Breast epithelium (tissue), 4 donors: ENCODE measurements at regions not wholly inside any gene's neighbourhood (a gene's known extent, or its start where the extent isn't known, plus 50 kb on each side); places are given as distances from the start of the nearest gene placed in this dataset.

Experiments
- DNase-seq, 2 donors: peaks; one replicate each; pipeline ENCODE4 v3.0.0-alpha.2; 2019; ENCODE audit warnings: low spot score in 2 of 2
- H3K27ac ChIP-seq, 2 donors: fragments of 200-600 bp; sonication (generic) in 1 of 2; one replicate each; pipeline ENCODE4 v1.5.1; 2016 to 2019; ENCODE audit warnings: mild to moderate bottlenecking in 1 of 2
- H3K27me3 ChIP-seq, 2 donors: fragments of 200-600 bp; sonication (generic) in 1 of 2; one replicate each; pipeline versions ENCODE4 v1.5.1 to v1.6.0; 2017 to 2019; ENCODE audit warnings: control low read depth in 1 of 2, mild to moderate bottlenecking in 1 of 2
- H3K36me3 ChIP-seq: fragments of 200-600 bp; one replicate; pipeline ENCODE4 v1.5.1; 2019
- H3K4me1 ChIP-seq, 2 donors: fragments of 200-600 bp; sonication (generic); one replicate each; pipeline ENCODE4 v1.5.1; 2016 to 2019; ENCODE audit warnings: control low read depth in 1 of 2
- H3K4me3 ChIP-seq, 3 donors: fragments of 200-600 bp; sonication (generic); 1 replicate in 2 of 3; 2 replicates in 1 of 3; pipeline ENCODE4 v1.5.1; 2016 to 2019; ENCODE audit warnings: mild to moderate bottlenecking in 3 of 3, moderate library complexity in 2 of 3
- H3K9me3 ChIP-seq, 2 donors: fragments of 200-600 bp; sonication (generic) in 1 of 2; one replicate each; pipeline ENCODE4 v1.5.1; 2016 to 2019; ENCODE audit warnings: control low read depth in 1 of 2
- CTCF ChIP-seq, 3 donors: fragments of 450-650 bp; IDR thresholded peaks; one replicate each; pipeline ENCODE4 v1.5.1; 2016 to 2017; ENCODE audit warnings: antibody characterized with exemption in 3 of 3, mild to moderate bottlenecking in 3 of 3, moderate library complexity in 3 of 3
- POLR2A ChIP-seq: fragments of 450-650 bp; IDR thresholded peaks from one replicate; pipeline ENCODE4 v1.6.1; 2016; ENCODE audit warnings: antibody characterized with exemption, mild to moderate bottlenecking, moderate library complexity
- POLR2AphosphoS5 ChIP-seq, 3 donors: sonication (generic); formaldehyde crosslinking; IDR thresholded peaks; one replicate each; pipeline ENCODE4 v1.6.1; 2017; ENCODE audit warnings: antibody characterized with exemption in 3 of 3
- intact Hi-C: fragments of 100-400 bp; cut with DNase I; formaldehyde crosslinking; loops from one replicate; pipeline ENCODE4 v1.15.1; 2023; ENCODE audit warnings: low total_unique reads

- intact Hi-C loops: no loop called here
- no peaks in the 10 kb centered on the region for H3K36me3 ChIP-seq
- H3K9me3 ChIP-seq: no peaks in the 10 kb centered on the region
- no peaks in the 10 kb centered on the region for H3K27me3 ChIP-seq
- no peak overlapping the region for H3K4me3 ChIP-seq
- no peak overlapping the region for H3K27ac ChIP-seq
- DNase-seq: no peak
- TF ChIP-seq POLR2A (no peak), CTCF (IDR thresholded peaks at IDR 0.05) (no peak), POLR2AphosphoS5 (IDR thresholded peaks at IDR 0.05) (no peak)
- H3K4me1 ChIP-seq: no peaks in the 10 kb centered on the region
These were observed 144.4 kb upstream of the ARHGAP5 start for GRCh38 chr14:31932675-31933074.

GRCh38 chr14:31933716-31934115 lies 143.4 kb upstream of the ARHGAP5 start:
- Histone ChIP-seq H3K4me1 (no peaks in the 10 kb centered on the region), H3K27me3 (no peaks in the 10 kb centered on the region), H3K27ac (no peak overlapping the region), H3K9me3 (no peaks in the 10 kb centered on the region), H3K36me3 (no peaks in the 10 kb centered on the region), H3K4me3 (no peak overlapping the region)
- intact Hi-C loops: no loop called here
- TF ChIP-seq POLR2A (no peak), POLR2AphosphoS5 (IDR thresholded peaks at IDR 0.05) (no peak), CTCF (IDR thresholded peaks at IDR 0.05) (no peak)
- DNase-seq: no peak

- Histone ChIP-seq H3K36me3 (no peaks in the 10 kb centered on the region), H3K4me1 (no peaks in the 10 kb centered on the region), H3K27me3 (no peaks in the 10 kb centered on the region), H3K9me3 (no peaks in the 10 kb centered on the region), H3K4me3 (no peak overlapping the region), H3K27ac (no peak overlapping the region)
- TF ChIP-seq POLR2AphosphoS5 (IDR thresholded peaks at IDR 0.05) (peak in 2 of 3 donors; percentile 18 to 52), POLR2A (no peak), CTCF (IDR thresholded peaks at IDR 0.05) (peak in 2 of 3 donors; percentile 19 to 58)
- intact Hi-C loops: no loop called here
- DNase-seq: peak in 1 of 2 donors; percentile 54
These were observed 142.3 kb upstream of the ARHGAP5 start for GRCh38 chr14:31934767-31935266.

DNA sequence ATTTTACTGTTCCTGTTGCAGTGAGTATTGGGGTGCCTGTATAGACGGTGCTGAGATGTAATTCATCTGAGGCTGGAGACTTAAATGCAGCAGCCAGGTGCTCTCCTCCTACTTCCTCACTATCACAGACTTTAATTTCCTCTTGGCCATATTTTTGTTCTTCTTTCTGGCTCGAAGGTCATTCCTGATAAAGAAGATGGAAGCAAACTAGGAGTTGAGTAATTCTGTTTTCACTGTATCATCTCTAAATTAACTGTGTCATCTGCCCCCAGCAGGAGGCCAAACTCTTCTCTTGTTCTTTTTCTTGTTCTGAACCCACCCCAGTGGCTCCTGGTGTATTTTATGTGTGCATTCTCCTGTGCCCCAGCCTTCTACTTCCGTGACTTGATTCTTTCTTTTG lies 141.7 kb upstream of the ARHGAP5 start:
- Histone ChIP-seq H3K27me3 (no peaks in the 10 kb centered on the region), H3K27ac (no peak overlapping the region), H3K4me1 (no peaks in the 10 kb centered on the region), H3K9me3 (no peaks in the 10 kb centered on the region), H3K4me3 (no peak overlapping the region), H3K36me3 (no peaks in the 10 kb centered on the region)
- intact Hi-C loops: no loop called here
- no peak for DNase-seq
- no peak for TF ChIP-seq POLR2A
- TF ChIP-seq POLR2AphosphoS5 (IDR thresholded peaks at IDR 0.05): no peak
- no peak for TF ChIP-seq CTCF (IDR thresholded peaks at IDR 0.05)

DNA sequence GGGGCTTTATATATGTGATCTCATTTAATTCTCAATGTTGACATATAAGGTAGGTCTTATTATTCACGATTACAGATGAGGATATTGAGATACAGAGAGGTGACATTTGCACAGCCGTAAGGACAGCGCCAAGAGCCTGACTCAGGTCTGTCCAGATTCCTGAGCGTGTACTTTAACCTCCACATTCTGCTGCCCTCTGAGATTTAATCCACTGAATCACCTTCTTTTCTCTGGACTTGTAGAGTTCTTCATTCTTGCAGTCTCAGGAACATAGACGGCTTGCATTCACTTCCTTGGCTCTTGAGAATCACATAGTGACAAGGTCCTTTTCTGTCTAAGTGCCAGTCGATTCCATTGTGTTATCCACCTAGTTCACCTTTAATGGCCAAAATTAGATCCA lies 141.0 kb upstream of the ARHGAP5 start:
- no peak overlapping the region for H3K27ac ChIP-seq
- no peaks in the 10 kb centered on the region for H3K36me3 ChIP-seq
- intact Hi-C loops: no loop called here
- H3K27me3 ChIP-seq: no peaks in the 10 kb centered on the region
- DNase-seq: no peak
- no peaks in the 10 kb centered on the region for H3K4me1 ChIP-seq
- H3K9me3 ChIP-seq: no peaks in the 10 kb centered on the region
- H3K4me3 ChIP-seq: no peak overlapping the region
- TF ChIP-seq CTCF (IDR thresholded peaks at IDR 0.05) (no peak), POLR2A (no peak), POLR2AphosphoS5 (IDR thresholded peaks at IDR 0.05) (no peak)
